Suprapubic skin (tissue), 4 donors: ENCODE measurements at regions not wholly inside any gene's neighbourhood (a gene's known extent, or its start where the extent isn't known, plus 50 kb on each side); places are given as distances from the start of the nearest gene placed in this dataset.

Experiments used
- DNase-seq, 2 donors: peaks; one replicate each; pipeline ENCODE4 v3.0.0-alpha.2; 2019; ENCODE audit warnings: low spot score in 2 of 2
- H3K27ac ChIP-seq: fragments of 200-600 bp; sonication (generic); one replicate; pipeline ENCODE4 v1.5.1; 2019
- H3K27me3 ChIP-seq: fragments of 200-600 bp; sonication (generic); one replicate; pipeline ENCODE4 v1.5.1; 2019
- H3K36me3 ChIP-seq: fragments of 200-600 bp; sonication (generic); one replicate; pipeline ENCODE4 v1.5.1; 2019
- H3K4me1 ChIP-seq: fragments of 200-600 bp; sonication (generic); one replicate; pipeline ENCODE4 v1.5.1; 2019
- H3K4me3 ChIP-seq: fragments of 200-600 bp; sonication (generic); one replicate; pipeline ENCODE4 v1.5.1; 2019; ENCODE audit warnings: mild to moderate bottlenecking
- H3K9me3 ChIP-seq: fragments of 200-600 bp; sonication (generic); one replicate; pipeline ENCODE4 v1.5.1; 2019
- CTCF ChIP-seq, 2 donors: fragments of 200-600 bp in 1 of 2; fragments of 450-650 bp in 1 of 2; sonication (generic) in 1 of 2; IDR thresholded peaks; one replicate each; pipeline ENCODE4 v1.5.1; 2016 to 2019; ENCODE audit warnings: antibody characterized with exemption in 2 of 2, mild to moderate bottlenecking in 1 of 2, moderate library complexity in 1 of 2
- EP300 ChIP-seq: sonication (generic); formaldehyde crosslinking; IDR thresholded peaks from one replicate; pipeline ENCODE4 v1.6.1; 2017; ENCODE audit warnings: antibody characterized with exemption
- POLR2A ChIP-seq, 2 donors: fragments of 450-650 bp; IDR thresholded peaks; one replicate each; pipeline ENCODE4 v1.6.1; 2017; ENCODE audit warnings: antibody characterized with exemption in 2 of 2, mild to moderate bottlenecking in 2 of 2, moderate library complexity in 2 of 2
- POLR2AphosphoS5 ChIP-seq, 3 donors: sonication (generic); formaldehyde crosslinking; IDR thresholded peaks; one replicate each; pipeline ENCODE4 v1.6.1; 2017; ENCODE audit warnings: antibody characterized with exemption in 3 of 3
- WGBS: methylation state at CpG from one replicate; pipeline ENCODE4 v1.1.5; 2018; 5-methylcytosine and 5-hydroxymethylcytosine counted together

- 84% methylated on average over 3 of the region's 3 CpGs for WGBS
- no peaks in the 10 kb centered on the region for H3K9me3 ChIP-seq
- H3K27ac ChIP-seq, result no peak overlapping the region
- peaks cover 5% of the 10 kb centered on the region for H3K27me3 ChIP-seq
- TF ChIP-seq POLR2A (IDR thresholded peaks at IDR 0.05) (no peak), POLR2AphosphoS5 (IDR thresholded peaks at IDR 0.05) (no peak), EP300 (no peak), CTCF (IDR thresholded peaks at IDR 0.05) (no peak)
- no peaks in the 10 kb centered on the region for H3K4me1 ChIP-seq
- H3K4me3 ChIP-seq, result no peak overlapping the region
- DNase-seq, result no peak
- no peaks in the 10 kb centered on the region for H3K36me3 ChIP-seq
These were observed 254.4 kb downstream of the SLC4A3 start for GRCh38 chr2:219881851-219882250.

GRCh38 chr2:219886615-219887014 is 259.2 kb downstream of the SLC4A3 start:
- H3K4me1 ChIP-seq, result no peaks in the 10 kb centered on the region
- TF ChIP-seq EP300, result no peak
- WGBS, result 83% methylated on average over 2 of the region's 2 CpGs
- H3K9me3 ChIP-seq, result no peaks in the 10 kb centered on the region
- DNase-seq, result no peak
- H3K4me3 ChIP-seq, result no peak overlapping the region
- H3K36me3 ChIP-seq, result no peaks in the 10 kb centered on the region
- no peaks in the 10 kb centered on the region for H3K27me3 ChIP-seq
- H3K27ac ChIP-seq, result no peak overlapping the region

- DNase-seq, result no peak
- TF ChIP-seq POLR2AphosphoS5 (IDR thresholded peaks at IDR 0.05) (no peak), POLR2A (IDR thresholded peaks at IDR 0.05) (no peak), CTCF (IDR thresholded peaks at IDR 0.05) (no peak), EP300 (no peak)
- WGBS, result 66% methylated on average over 4 of the region's 4 CpGs
These were observed 260.4 kb downstream of the SLC4A3 start for GRCh38 chr2:219887870-219888269.

GRCh38 chr2:219893541-219893940 is 266.1 kb downstream of the SLC4A3 start:
- H3K27ac ChIP-seq, result no peak overlapping the region
- no peaks in the 10 kb centered on the region for H3K4me1 ChIP-seq
- no peaks in the 10 kb centered on the region for H3K27me3 ChIP-seq
- H3K4me3 ChIP-seq, result no peak overlapping the region
- no peak for DNase-seq
- TF ChIP-seq EP300, result no peak
- no peak for TF ChIP-seq POLR2A (IDR thresholded peaks at IDR 0.05)
- TF ChIP-seq CTCF (IDR thresholded peaks at IDR 0.05), result no peak
- no peak for TF ChIP-seq POLR2AphosphoS5 (IDR thresholded peaks at IDR 0.05)
- H3K9me3 ChIP-seq, result no peaks in the 10 kb centered on the region
- 38% methylated on average over 2 of the region's 2 CpGs for WGBS
- H3K36me3 ChIP-seq, result no peaks in the 10 kb centered on the region

More at GRCh38 chr2:219887870-219888269, 260.4 kb downstream of the SLC4A3 start:
- H3K4me3 ChIP-seq, result no peak overlapping the region
- no peaks in the 10 kb centered on the region for H3K4me1 ChIP-seq
- no peaks in the 10 kb centered on the region for H3K9me3 ChIP-seq
- no peak overlapping the region for H3K27ac ChIP-seq
- no peaks in the 10 kb centered on the region for H3K36me3 ChIP-seq
- H3K27me3 ChIP-seq, result no peaks in the 10 kb centered on the region

GRCh38 chr2:219897456-219897855 is 270.0 kb downstream of the SLC4A3 start:
- TF ChIP-seq CTCF (IDR thresholded peaks at IDR 0.05) (no peak), EP300 (no peak), POLR2AphosphoS5 (IDR thresholded peaks at IDR 0.05) (no peak), POLR2A (IDR thresholded peaks at IDR 0.05) (no peak)
- Histone ChIP-seq H3K4me1 (no peaks in the 10 kb centered on the region), H3K27ac (no peak overlapping the region), H3K36me3 (no peaks in the 10 kb centered on the region), H3K9me3 (no peaks in the 10 kb centered on the region), H3K4me3 (no peak overlapping the region), H3K27me3 (no peaks in the 10 kb centered on the region)
- no peak for DNase-seq
- 45% methylated on average over 3 of the region's 3 CpGs for WGBS

GRCh38 chr2:219901155-219901554 is 273.7 kb downstream of the SLC4A3 start:
- Histone ChIP-seq H3K4me1 (no peaks in the 10 kb centered on the region), H3K9me3 (no peaks in the 10 kb centered on the region), H3K4me3 (no peak overlapping the region), H3K27ac (no peak overlapping the region), H3K27me3 (peaks cover 2% of the 10 kb centered on the region), H3K36me3 (no peaks in the 10 kb centered on the region)
- DNase-seq, result no peak
- WGBS, result 77% methylated on average over 7 of the region's 7 CpGs
- TF ChIP-seq EP300 (no peak), POLR2AphosphoS5 (IDR thresholded peaks at IDR 0.05) (no peak), POLR2A (IDR thresholded peaks at IDR 0.05) (no peak), CTCF (IDR thresholded peaks at IDR 0.05) (no peak)
